Caco-2 (cell line): ENCODE measurements at regions not wholly inside any gene's neighbourhood (a gene's known extent, or its start where the extent isn't known, plus 50 kb on each side); places are given as distances from the start of the nearest gene placed in this dataset.

Source experiments
- BruUV-seq: library from RNA; stranded (reverse); fragments of 400-500 nt; replicated peaks from 2 replicates; lab custom pipeline; 2021; lab: Mats Ljungman, UMichigan
- CTCF ChIA-PET: fragments of 300-600 bp; sonication (Branson Sonifier 250); formaldehyde crosslinking; loops from one replicate; lab custom pipeline; 2022; ENCODE audit warnings: antibody characterized with exemption; lab: Charles Lee
- POLR2A ChIA-PET: fragments of 300-600 bp; sonication (Branson Sonifier 250); formaldehyde crosslinking; loops from one replicate; lab custom pipeline; 2022; ENCODE audit warnings: antibody characterized with exemption; lab: Charles Lee
- DNase-seq, 2 experiments: peaks; one replicate each; pipeline versions ENCODE4 v3.0.0 to v3.0.0-alpha.2; 2020 to 2022
- H3K27me3 ChIP-seq: replicated peaks from 2 replicates; pipeline ENCODE4 v1.6.0; 2011; ENCODE audit warnings: low read length; ENCODE audit not compliant: control insufficient read depth, insufficient read depth
- H3K36me3 ChIP-seq: 2 replicates; pipeline ENCODE4 v1.5.1; 2011; ENCODE audit warnings: low read length; ENCODE audit not compliant: control insufficient read depth, insufficient read depth
- H3K4me1 ChIP-seq: fragments of 250-450 bp; sonication (Bioruptor Pico); 2 replicates; pipeline ENCODE4 v1.5.1; 2020; ENCODE audit warnings: mild to moderate bottlenecking
- H3K4me3 ChIP-seq: 2 replicates; pipeline ENCODE4 v1.5.1; 2011; ENCODE audit warnings: low read depth, mild to moderate bottlenecking, control low read depth, low read length
- H3K9me3 ChIP-seq: fragments of 250-450 bp; sonication (Bioruptor Pico); 2 replicates; pipeline ENCODE4 v1.5.1; 2020; ENCODE audit warnings: mild to moderate bottlenecking, moderate library complexity
- H3K27ac Mint-ChIP-seq: one replicate; pipeline ENCODE4 v1.8.0; 2022; ENCODE audit warnings: mixed read lengths; ENCODE audit not compliant: unreplicated experiment
- H3K27me3 Mint-ChIP-seq: one replicate; pipeline ENCODE4 v1.8.0; 2022; ENCODE audit warnings: mixed read lengths; ENCODE audit not compliant: insufficient read depth, unreplicated experiment
- H3K36me3 Mint-ChIP-seq: one replicate; pipeline ENCODE4 v1.8.0; 2022; ENCODE audit warnings: mild to moderate bottlenecking, mixed read lengths; ENCODE audit not compliant: insufficient read depth, unreplicated experiment
- H3K4me1 Mint-ChIP-seq: one replicate; pipeline ENCODE4 v1.8.0; 2022; ENCODE audit warnings: low read depth, mixed read lengths; ENCODE audit not compliant: unreplicated experiment
- H3K4me3 Mint-ChIP-seq: one replicate; pipeline ENCODE4 v1.8.0; 2022; ENCODE audit warnings: mild to moderate bottlenecking, moderate library complexity, mixed read lengths; ENCODE audit not compliant: unreplicated experiment
- H3K9me3 Mint-ChIP-seq: one replicate; pipeline ENCODE4 v1.8.0; 2022; ENCODE audit warnings: mixed read lengths; ENCODE audit not compliant: unreplicated experiment
- intact Hi-C: fragments of 100-400 bp; cut with micrococcal nuclease; formaldehyde crosslinking; loops from one replicate; pipeline ENCODE4 v1.10.0; 2022; ENCODE audit not compliant: unreplicated experiment
- TF ChIP-seq, protein P1 (sequence below), 2 experiments: fragments of 200-600 bp in 1 of 2; IDR thresholded peaks; 1 replicate in 1 of 2; 2 replicates in 1 of 2; pipeline versions ENCODE4 v1.5.1 to v1.8.0; 2011 to 2022; ENCODE audit warnings: antibody characterized with exemption in 1 of 2, control low read depth in 1 of 2, inconsistent platforms in 1 of 2, low read depth in 1 of 2, low read length in 1 of 2, mild to moderate bottlenecking in 1 of 2, moderate library complexity in 1 of 2; ENCODE audit not compliant: insufficient read depth in 1 of 2, severe bottlenecking in 1 of 2, unreplicated experiment in 1 of 2

DNA sequence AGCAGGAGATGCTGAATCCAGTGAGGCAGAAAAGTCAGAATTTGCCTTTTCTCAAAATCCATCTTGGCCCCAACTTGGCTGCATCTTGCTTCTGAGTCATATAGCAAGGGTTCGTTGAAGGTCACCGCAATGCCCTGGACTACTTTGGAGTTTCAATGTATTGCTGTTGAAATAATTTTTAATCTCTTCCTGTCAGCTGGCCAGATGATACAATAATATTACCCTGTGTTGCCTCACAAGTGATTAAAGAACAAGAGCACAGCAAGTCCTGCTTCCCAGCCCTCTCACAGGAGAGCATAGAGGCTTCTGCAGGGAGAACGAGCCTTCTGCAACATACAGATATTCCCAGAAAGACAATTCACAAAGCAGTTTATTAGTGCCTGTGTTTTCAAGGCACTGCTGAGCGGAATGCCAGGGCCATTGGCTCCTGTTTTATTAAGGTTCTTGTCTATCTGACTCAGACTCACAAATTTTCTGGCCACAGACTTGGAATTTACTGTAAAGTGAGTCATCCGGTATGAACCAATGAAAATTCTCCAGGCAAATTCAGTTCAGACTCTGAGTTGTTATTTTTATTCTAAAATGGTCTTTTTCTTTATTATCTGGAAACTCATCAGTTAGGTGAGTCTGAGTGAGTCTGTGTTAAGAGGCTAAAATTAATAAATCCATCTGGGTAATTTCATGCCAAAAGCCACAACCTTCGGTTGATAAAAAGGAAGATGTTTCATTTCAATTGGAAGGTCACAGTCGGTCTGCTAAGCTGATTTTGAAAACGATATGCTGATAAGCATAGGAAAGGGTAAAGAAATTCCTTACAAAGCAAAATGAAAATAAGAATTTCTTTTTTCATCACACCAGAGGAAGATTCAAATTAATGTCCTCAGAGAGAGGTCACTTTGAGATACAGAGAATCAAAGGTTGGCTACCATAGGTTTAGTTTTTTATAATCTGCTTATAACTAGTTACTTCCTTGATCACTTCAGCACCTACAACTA is 289.4 kb upstream of the STXBP5 start:
- BruUV-seq, result no TSS peak
- Histone ChIP-seq H3K9me3 (no peaks in the 10 kb centered on the region), H3K4me3 (no peak overlapping the region), H3K36me3 (no peaks in the 10 kb centered on the region), H3K4me1 (peaks cover 16% of the 10 kb centered on the region), H3K27me3 (no peaks in the 10 kb centered on the region)
- H3K4me1 Mint-ChIP-seq, result peaks cover 6% of the 10 kb centered on the region
- ChIA-PET CTCF (no interaction called here), POLR2A (no interaction called here)
- intact Hi-C loops, result loop anchor here (2.0 kb wide), 1 partner anchor 66 kb away; no protein-coding TSS in a partner anchor
- H3K36me3 Mint-ChIP-seq, result no peaks in the 10 kb centered on the region
- H3K9me3 Mint-ChIP-seq, result no peaks in the 10 kb centered on the region
- no peak overlapping the region for H3K4me3 Mint-ChIP-seq
- H3K27me3 Mint-ChIP-seq, result no peaks in the 10 kb centered on the region
- TF ChIP-seq, protein P1, sequence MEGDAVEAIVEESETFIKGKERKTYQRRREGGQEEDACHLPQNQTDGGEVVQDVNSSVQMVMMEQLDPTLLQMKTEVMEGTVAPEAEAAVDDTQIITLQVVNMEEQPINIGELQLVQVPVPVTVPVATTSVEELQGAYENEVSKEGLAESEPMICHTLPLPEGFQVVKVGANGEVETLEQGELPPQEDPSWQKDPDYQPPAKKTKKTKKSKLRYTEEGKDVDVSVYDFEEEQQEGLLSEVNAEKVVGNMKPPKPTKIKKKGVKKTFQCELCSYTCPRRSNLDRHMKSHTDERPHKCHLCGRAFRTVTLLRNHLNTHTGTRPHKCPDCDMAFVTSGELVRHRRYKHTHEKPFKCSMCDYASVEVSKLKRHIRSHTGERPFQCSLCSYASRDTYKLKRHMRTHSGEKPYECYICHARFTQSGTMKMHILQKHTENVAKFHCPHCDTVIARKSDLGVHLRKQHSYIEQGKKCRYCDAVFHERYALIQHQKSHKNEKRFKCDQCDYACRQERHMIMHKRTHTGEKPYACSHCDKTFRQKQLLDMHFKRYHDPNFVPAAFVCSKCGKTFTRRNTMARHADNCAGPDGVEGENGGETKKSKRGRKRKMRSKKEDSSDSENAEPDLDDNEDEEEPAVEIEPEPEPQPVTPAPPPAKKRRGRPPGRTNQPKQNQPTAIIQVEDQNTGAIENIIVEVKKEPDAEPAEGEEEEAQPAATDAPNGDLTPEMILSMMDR (IDR thresholded peaks at IDR 0.05; ENCODE audit: insufficient read depth in 1 of 2, low read depth in 1 of 2, low read length in 1 of 2, severe bottlenecking in 1 of 2, unreplicated experiment in 1 of 2), result no peak
- DNase-seq, result no peak
- peak overlapping the region; percentile 84 for H3K27ac Mint-ChIP-seq

DNA sequence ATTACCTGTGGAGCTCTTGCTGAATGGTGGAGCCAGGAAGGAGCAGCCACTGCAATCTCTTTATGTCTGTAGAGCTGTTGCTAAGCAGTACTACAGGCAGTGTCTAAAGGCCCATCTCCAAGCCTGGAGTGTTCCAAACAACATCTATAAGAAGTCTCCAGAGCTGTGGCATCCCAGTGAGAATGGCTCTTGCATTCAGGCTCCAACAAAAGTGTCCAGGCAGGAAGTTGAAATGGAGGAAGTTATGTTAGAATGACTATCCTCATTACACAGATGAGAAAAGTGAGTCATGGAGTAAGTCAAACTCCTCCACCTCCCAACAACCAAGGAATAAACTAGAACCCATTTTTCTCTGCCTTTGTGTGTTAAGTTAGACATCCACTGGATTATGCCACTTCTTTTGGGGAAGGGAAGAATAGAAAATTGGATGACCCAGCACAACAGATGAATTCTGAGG is 288.5 kb upstream of the STXBP5 start:
- Histone ChIP-seq H3K9me3 (no peaks in the 10 kb centered on the region), H3K27me3 (no peaks in the 10 kb centered on the region), H3K4me1 (peaks cover 16% of the 10 kb centered on the region), H3K36me3 (no peaks in the 10 kb centered on the region), H3K4me3 (no peak overlapping the region)
- no TSS peak for BruUV-seq
- CTCF ChIA-PET, result no interaction called here
- no peak overlapping the region for H3K4me3 Mint-ChIP-seq
- intact Hi-C loops, result loop anchor here (2.0 kb wide), 1 partner anchor 65 kb away; no protein-coding TSS in a partner anchor
- no peaks in the 10 kb centered on the region for H3K9me3 Mint-ChIP-seq
- TF ChIP-seq, protein P1 (IDR thresholded peaks at IDR 0.05; ENCODE audit: insufficient read depth in 1 of 2, low read depth in 1 of 2, low read length in 1 of 2, severe bottlenecking in 1 of 2, unreplicated experiment in 1 of 2), result no peak
- DNase-seq, result no peak
- no peaks in the 10 kb centered on the region for H3K36me3 Mint-ChIP-seq
- POLR2A ChIA-PET, result no interaction called here
- no peak overlapping the region for H3K27ac Mint-ChIP-seq
- H3K27me3 Mint-ChIP-seq, result no peaks in the 10 kb centered on the region
- peaks cover 6% of the 10 kb centered on the region for H3K4me1 Mint-ChIP-seq

DNA sequence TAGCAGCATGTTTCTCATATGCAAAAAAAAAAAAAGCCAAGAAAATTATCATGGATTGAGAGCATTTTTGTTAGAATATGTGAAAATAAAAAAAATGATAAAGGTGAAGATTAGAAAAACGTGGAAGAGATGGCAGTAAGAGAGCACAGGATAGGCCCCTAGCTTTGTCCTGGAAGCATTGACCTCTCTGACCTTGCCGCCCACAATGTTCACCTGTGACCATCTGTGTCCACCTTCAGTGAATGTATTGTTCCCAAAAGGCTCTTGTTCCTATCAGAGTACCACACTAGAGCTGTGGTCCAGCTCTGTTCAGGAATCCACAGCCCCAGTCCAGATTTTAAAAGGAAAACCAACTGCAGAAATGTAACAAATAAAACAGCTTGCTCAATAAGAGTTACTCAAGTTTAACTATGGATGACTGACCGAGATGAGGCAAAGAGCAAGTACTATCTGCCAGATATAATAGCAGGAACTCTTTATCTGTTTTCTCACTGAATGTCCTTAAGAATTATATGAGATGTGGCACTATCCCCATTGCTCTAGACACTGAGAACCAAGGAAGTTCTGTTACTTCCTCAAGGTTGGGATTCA is 287.7 kb upstream of the STXBP5 start:
- ChIA-PET CTCF (no interaction called here), POLR2A (no interaction called here)
- no peaks in the 10 kb centered on the region for H3K9me3 ChIP-seq
- TF ChIP-seq, protein P1 (IDR thresholded peaks at IDR 0.05; ENCODE audit: insufficient read depth in 1 of 2, low read depth in 1 of 2, low read length in 1 of 2, severe bottlenecking in 1 of 2, unreplicated experiment in 1 of 2), result no peak
- intact Hi-C loops, result no loop called here
- Mint-ChIP-seq H3K4me3 (no peak overlapping the region), H3K27ac (no peak overlapping the region), H3K9me3 (no peaks in the 10 kb centered on the region), H3K36me3 (no peaks in the 10 kb centered on the region), H3K27me3 (no peaks in the 10 kb centered on the region), H3K4me1 (peaks cover 6% of the 10 kb centered on the region)
- DNase-seq, result no peak
- H3K27me3 ChIP-seq, result no peaks in the 10 kb centered on the region
- no peaks in the 10 kb centered on the region for H3K36me3 ChIP-seq
- H3K4me1 ChIP-seq, result peaks cover 16% of the 10 kb centered on the region
- no TSS peak for BruUV-seq
- H3K4me3 ChIP-seq, result no peak overlapping the region
